Endothelial cell of umbilical vein (primary cell): ENCODE measurements at regions not wholly inside any gene's neighbourhood (a gene's known extent, or its start where the extent isn't known, plus 50 kb on each side); places are given as distances from the start of the nearest gene placed in this dataset.

Experiments
- CTCF ChIP-seq, 2 donors: IDR thresholded peaks; 1 replicate in 1 of 2; 2 replicates in 1 of 2; pipeline ENCODE4 v1.5.1; 2011; ENCODE audit warnings: low read length in 2 of 2, mild to moderate bottlenecking in 2 of 2, moderate library complexity in 2 of 2, control low read depth in 1 of 2, inconsistent platforms in 1 of 2, low read depth in 1 of 2; ENCODE audit not compliant: insufficient read depth in 1 of 2; ENCODE audit errors: extremely low read depth in 1 of 2
- EZH2 ChIP-seq: IDR thresholded peaks from 2 replicates; pipeline ENCODE4 v1.6.1; 2012; ENCODE audit warnings: borderline replicate concordance, low read depth, mild to moderate bottlenecking, moderate library complexity, low read length, inconsistent platforms; ENCODE audit not compliant: severe bottlenecking

- no peak for TF ChIP-seq CTCF (IDR thresholded peaks at IDR 0.05; ENCODE audit: extremely low read depth in 1 of 2, insufficient read depth in 1 of 2, low read depth in 1 of 2, low read length in 2 of 2)
- TF ChIP-seq EZH2, result no peak
These were observed 418.6 kb upstream of the ZMIZ1 start for GRCh38 chr10:78650122-78650521.
